ENCODE measurements at regions not wholly inside any gene's neighbourhood (a gene's known extent, or its start where the extent isn't known, plus 50 kb on each side); places are given as distances from the start of the nearest gene placed in this dataset.
"Not testable (repeated sequence)": the region's sequence is repeated elsewhere in the genome, so short reads cannot be mapped to it uniquely, and the experiment has no call there.

GRCh38 chr17:73856556-73856955 lies 212.3 kb upstream of the SDK2 start:
- Histone ChIP-seq H3K79me2 (ENCODE audit: low read length) (no peaks in the 10 kb centered on the region), H3K9me2 (replicated peaks; ENCODE audit: insufficient read depth, low read length) (no peaks in the 10 kb centered on the region), H3K4me1 (ENCODE audit: low read length) (no peaks in the 10 kb centered on the region), H3K36me3 (replicated peaks; ENCODE audit: insufficient read depth, low read length) (no peaks in the 10 kb centered on the region), H2AFZ (ENCODE audit: low read length) (no peak overlapping the region), H3K27me3 (replicated peaks; ENCODE audit: insufficient read depth, low read length) (peaks cover 33% of the 10 kb centered on the region), H4K20me1 (ENCODE audit: insufficient read depth, low read length) (no peaks in the 10 kb centered on the region), H3K9me3 (replicated peaks; ENCODE audit: insufficient read depth, low read length) (no peaks in the 10 kb centered on the region), H3K9ac (ENCODE audit: low read length) (no peak overlapping the region), H3K27ac (ENCODE audit: low read length) (no peak overlapping the region), H3K4me3 (ENCODE audit: low read length) (no peak overlapping the region), H3K4me2 (ENCODE audit: low read depth, low read length) (no peak overlapping the region), H3F3A (ENCODE audit: insufficient read depth, low read length) (no peaks in the 10 kb centered on the region)
- TF ChIP-seq CTCF (IDR thresholded peaks at IDR 0.05; ENCODE audit: low read length): no peak
- no peak for TF ChIP-seq EZH2phosphoT487 (IDR thresholded peaks at IDR 0.05; ENCODE audit: low read length)
- TF ChIP-seq EZH2 (optimal IDR thresholded peaks at IDR 0.05; ENCODE audit: low read depth, low read length): no peak
- no peak for DNase-seq

- not testable (repeated sequence) for H4K20me1 ChIP-seq (ENCODE audit: insufficient read depth, low read length); H3K4me2 ChIP-seq (ENCODE audit: low read depth, low read length); H3K9me3 ChIP-seq (replicated peaks; ENCODE audit: insufficient read depth, low read length); H3K9ac ChIP-seq (ENCODE audit: low read length); H3K9me2 ChIP-seq (replicated peaks; ENCODE audit: insufficient read depth, low read length); H3K27ac ChIP-seq (ENCODE audit: low read length); H3K79me2 ChIP-seq (ENCODE audit: low read length); H3F3A ChIP-seq (ENCODE audit: insufficient read depth, low read length); H2AFZ ChIP-seq (ENCODE audit: low read length); H3K4me3 ChIP-seq (ENCODE audit: low read length); H3K4me1 ChIP-seq (ENCODE audit: low read length); DNase-seq; H3K36me3 ChIP-seq (replicated peaks; ENCODE audit: insufficient read depth, low read length)
- peaks cover 41% of the 10 kb centered on the region for H3K27me3 ChIP-seq (replicated peaks; ENCODE audit: insufficient read depth, low read length)
These were observed 215.3 kb upstream of the SDK2 start for GRCh38 chr17:73859439-73860008.

- no peaks in the 10 kb centered on the region for H3K9me2 ChIP-seq (replicated peaks; ENCODE audit: insufficient read depth, low read length)
- no peak overlapping the region for H3K27ac ChIP-seq (ENCODE audit: low read length)
- H3K27me3 ChIP-seq (replicated peaks; ENCODE audit: insufficient read depth, low read length): peaks cover 50% of the 10 kb centered on the region
- no peak overlapping the region for H2AFZ ChIP-seq (ENCODE audit: low read length)
- H3K4me2 ChIP-seq (ENCODE audit: low read depth, low read length): no peak overlapping the region
- no peak overlapping the region for H3K4me3 ChIP-seq (ENCODE audit: low read length)
- H3K9ac ChIP-seq (ENCODE audit: low read length): no peak overlapping the region
- TF ChIP-seq EZH2 (optimal IDR thresholded peaks at IDR 0.05; ENCODE audit: low read depth, low read length): no peak
- TF ChIP-seq CTCF (IDR thresholded peaks at IDR 0.05; ENCODE audit: low read length): no peak
- no peak for TF ChIP-seq EZH2phosphoT487 (IDR thresholded peaks at IDR 0.05; ENCODE audit: low read length)
- no peaks in the 10 kb centered on the region for H3K79me2 ChIP-seq (ENCODE audit: low read length)
- H3K36me3 ChIP-seq (replicated peaks; ENCODE audit: insufficient read depth, low read length): no peaks in the 10 kb centered on the region
- DNase-seq: no peak
- H4K20me1 ChIP-seq (ENCODE audit: insufficient read depth, low read length): no peaks in the 10 kb centered on the region
- no peaks in the 10 kb centered on the region for H3F3A ChIP-seq (ENCODE audit: insufficient read depth, low read length)
- no peaks in the 10 kb centered on the region for H3K9me3 ChIP-seq (replicated peaks; ENCODE audit: insufficient read depth, low read length)
- H3K4me1 ChIP-seq (ENCODE audit: low read length): no peaks in the 10 kb centered on the region
These were observed 217.3 kb upstream of the SDK2 start for GRCh38 chr17:73861543-73861942.

- Histone ChIP-seq H3K4me3 (ENCODE audit: low read length) (no peak overlapping the region), H3K9me2 (replicated peaks; ENCODE audit: insufficient read depth, low read length) (no peaks in the 10 kb centered on the region), H3K79me2 (ENCODE audit: low read length) (no peaks in the 10 kb centered on the region), H3K27me3 (replicated peaks; ENCODE audit: insufficient read depth, low read length) (peaks cover 62% of the 10 kb centered on the region), H4K20me1 (ENCODE audit: insufficient read depth, low read length) (no peaks in the 10 kb centered on the region), H3K9ac (ENCODE audit: low read length) (no peak overlapping the region), H3F3A (ENCODE audit: insufficient read depth, low read length) (no peaks in the 10 kb centered on the region), H3K27ac (ENCODE audit: low read length) (no peak overlapping the region), H3K4me1 (ENCODE audit: low read length) (no peaks in the 10 kb centered on the region), H3K4me2 (ENCODE audit: low read depth, low read length) (no peak overlapping the region), H3K36me3 (replicated peaks; ENCODE audit: insufficient read depth, low read length) (no peaks in the 10 kb centered on the region), H2AFZ (ENCODE audit: low read length) (no peak overlapping the region), H3K9me3 (replicated peaks; ENCODE audit: insufficient read depth, low read length) (no peaks in the 10 kb centered on the region)
- no peak for TF ChIP-seq CTCF (IDR thresholded peaks at IDR 0.05; ENCODE audit: low read length)
- no peak for TF ChIP-seq EZH2 (optimal IDR thresholded peaks at IDR 0.05; ENCODE audit: low read depth, low read length)
- DNase-seq: no peak
These were observed 219.7 kb upstream of the SDK2 start for GRCh38 chr17:73863761-73864535.

All from MM.1S (cell line).